H9 (cell line): ENCODE measurements at regions not wholly inside any gene's neighbourhood (a gene's known extent, or its start where the extent isn't known, plus 50 kb on each side); places are given as distances from the start of the nearest gene placed in this dataset.

Experiments used
- DNase-seq: peaks from one replicate; pipeline ENCODE4 v3.0.0-alpha.2; 2017
- H2AFZ ChIP-seq: one replicate; pipeline ENCODE4 v1.6.1; 2013; ENCODE audit warnings: mild to moderate bottlenecking, low read length, control low read depth, moderate library complexity
- H2AK5ac ChIP-seq: 2 replicates; pipeline ENCODE4 v1.6.1; 2013; ENCODE audit warnings: low read length, control low read depth, mixed read lengths; ENCODE audit not compliant: insufficient read length
- H2BK120ac ChIP-seq: one replicate; pipeline ENCODE4 v1.6.1; 2013; ENCODE audit warnings: low read depth, mild to moderate bottlenecking, low read length, control low read depth, inconsistent platforms; ENCODE audit not compliant: poor library complexity, severe bottlenecking
- H2BK12ac ChIP-seq: 2 replicates; pipeline ENCODE4 v1.6.1; 2013; ENCODE audit warnings: low read length, control low read depth, mixed read lengths, low read depth; ENCODE audit not compliant: insufficient read length
- H2BK15ac ChIP-seq: 2 replicates; pipeline ENCODE4 v1.6.1; 2013; ENCODE audit warnings: low read depth, low read length, control low read depth
- H2BK20ac ChIP-seq: one replicate; pipeline ENCODE4 v1.6.1; 2013; ENCODE audit warnings: low read depth, mild to moderate bottlenecking, low read length, control low read depth, inconsistent platforms; ENCODE audit not compliant: poor library complexity, severe bottlenecking
- H2BK5ac ChIP-seq: 2 replicates; pipeline ENCODE4 v1.6.1; 2013; ENCODE audit warnings: low read length, control low read depth, mixed read lengths; ENCODE audit not compliant: insufficient read length
- H3K14ac ChIP-seq: 2 replicates; pipeline ENCODE4 v1.6.1; 2013; ENCODE audit warnings: low read length, control low read depth; ENCODE audit not compliant: insufficient read depth
- H3K18ac ChIP-seq: 2 replicates; pipeline ENCODE4 v1.6.1; 2013; ENCODE audit warnings: low read depth, mild to moderate bottlenecking, mixed read lengths, low read length, control low read depth; ENCODE audit not compliant: insufficient read length
- H3K23ac ChIP-seq: 2 replicates; pipeline ENCODE4 v1.6.1; 2013; ENCODE audit warnings: low read length, control low read depth, mixed read lengths, low read depth; ENCODE audit not compliant: insufficient read length
- H3K23me2 ChIP-seq: 2 replicates; pipeline ENCODE4 v1.6.1; 2013; ENCODE audit warnings: low read depth, mild to moderate bottlenecking, mixed read lengths, low read length, control low read depth; ENCODE audit not compliant: insufficient read length, poor library complexity, severe bottlenecking
- H3K27ac ChIP-seq: 2 replicates; pipeline ENCODE4 v1.5.1; 2013; ENCODE audit warnings: low read length, control low read depth, mixed read lengths, low read depth; ENCODE audit not compliant: insufficient read length
- H3K27me3 ChIP-seq: 2 replicates; pipeline ENCODE4 v1.6.1; 2013; ENCODE audit warnings: low read length, control low read depth, inconsistent platforms; ENCODE audit not compliant: insufficient read depth
- H3K4ac ChIP-seq: 2 replicates; pipeline ENCODE4 v1.6.1; 2013; ENCODE audit warnings: low read depth, mild to moderate bottlenecking, control low read depth, inconsistent platforms, low read length, moderate library complexity
- H3K4me1 ChIP-seq: 2 replicates; pipeline ENCODE4 v1.6.1; 2013; ENCODE audit warnings: low read length, control low read depth, inconsistent platforms; ENCODE audit not compliant: insufficient read depth
- H3K4me2 ChIP-seq: 2 replicates; pipeline ENCODE4 v1.6.1; 2013; ENCODE audit warnings: low read length, control low read depth, mixed read lengths; ENCODE audit not compliant: insufficient read length, insufficient read depth
- H3K56ac ChIP-seq: 2 replicates; pipeline ENCODE4 v1.6.1; 2013; ENCODE audit warnings: low read depth, mild to moderate bottlenecking, mixed read lengths, low read length, control low read depth; ENCODE audit not compliant: insufficient read length
- H3K79me1 ChIP-seq: 2 replicates; pipeline ENCODE4 v1.6.1; 2013; ENCODE audit warnings: low read depth, mild to moderate bottlenecking, moderate library complexity, low read length, control low read depth, inconsistent platforms; ENCODE audit not compliant: insufficient read depth, poor library complexity, severe bottlenecking
- H3K79me2 ChIP-seq: 2 replicates; pipeline ENCODE4 v1.6.1; 2013; ENCODE audit warnings: low read length, control low read depth, inconsistent platforms; ENCODE audit not compliant: insufficient read depth
- H3K9ac ChIP-seq: 2 replicates; pipeline ENCODE4 v1.6.1; 2013; ENCODE audit warnings: low read length, control low read depth, mixed read lengths; ENCODE audit not compliant: insufficient read length; ENCODE audit errors: extremely low read depth
- H3K9me3 ChIP-seq: one replicate; pipeline ENCODE4 v1.6.1; 2013; ENCODE audit warnings: low read depth, low read length, inconsistent platforms; ENCODE audit not compliant: control insufficient read depth
- H3T11ph ChIP-seq: one replicate; pipeline ENCODE4 v1.6.1; 2013; ENCODE audit warnings: mild to moderate bottlenecking, low read length, control low read depth, inconsistent platforms
- H4K20me1 ChIP-seq: one replicate; pipeline ENCODE4 v1.6.1; 2013; ENCODE audit not compliant: control insufficient read depth, insufficient read length, insufficient read depth
- H4K5ac ChIP-seq: 2 replicates; pipeline ENCODE4 v1.6.1; 2013; ENCODE audit warnings: low read depth, mild to moderate bottlenecking, mixed read lengths, low read length, control low read depth; ENCODE audit not compliant: insufficient read length
- H4K8ac ChIP-seq: replicated peaks from 2 replicates; pipeline ENCODE4 v1.6.1; 2013; ENCODE audit warnings: low read length, control low read depth, mixed read lengths, low read depth; ENCODE audit not compliant: insufficient read length
- H4K91ac ChIP-seq: 2 replicates; pipeline ENCODE4 v1.6.1; 2013; ENCODE audit warnings: low read depth, mild to moderate bottlenecking, moderate library complexity, mixed read lengths, low read length, control low read depth; ENCODE audit not compliant: insufficient read length
- H3K27ac Mint-ChIP-seq, 3 experiments: 2 replicates in 2 of 3; 3 replicates in 1 of 3; pipeline ENCODE4 v1.8.0; 2020 to 2021; ENCODE audit warnings: mixed read lengths in 3 of 3, mild to moderate bottlenecking in 1 of 3, moderate library complexity in 1 of 3
- H3K27me3 Mint-ChIP-seq: 2 replicates; pipeline ENCODE4 v1.8.0; 2021; ENCODE audit warnings: low read depth, mild to moderate bottlenecking, moderate library complexity, mixed read lengths
- H3K36me3 Mint-ChIP-seq, 3 experiments: 2 replicates in 2 of 3; 3 replicates in 1 of 3; pipeline ENCODE4 v1.8.0; 2020 to 2021; ENCODE audit warnings: low read depth in 3 of 3, mixed read lengths in 3 of 3; ENCODE audit not compliant: insufficient read depth in 1 of 3
- H3K4me1 Mint-ChIP-seq, 2 experiments: 2 replicates each; pipeline ENCODE4 v1.8.0; 2020; ENCODE audit warnings: mixed read lengths in 2 of 2
- H3K4me3 Mint-ChIP-seq, 2 experiments: 2 replicates in 1 of 2; 3 replicates in 1 of 2; pipeline ENCODE4 v1.8.0; 2020 to 2021; ENCODE audit warnings: mild to moderate bottlenecking in 2 of 2, mixed read lengths in 2 of 2, moderate library complexity in 1 of 2
- H3K9me3 Mint-ChIP-seq, 2 experiments: 2 replicates in 1 of 2; 3 replicates in 1 of 2; pipeline ENCODE4 v1.8.0; 2020; ENCODE audit warnings: mild to moderate bottlenecking in 2 of 2, mixed read lengths in 2 of 2, moderate library complexity in 1 of 2
- CTCF ChIP-seq: fragments of 200-600 bp; sonication (generic); conservative IDR thresholded peaks from 3 replicates; pipeline ENCODE4 v1.8.0; 2021; ENCODE audit warnings: antibody characterized with exemption, mild to moderate bottlenecking
- WGBS: extraction: QIAGEN DNeasy Blood & Tissue Kit; methylation state at CpG from one replicate; pipeline ENCODE4 v1.1.7; 2013; ENCODE audit warnings: missing lambda C conversion rate, low lambda C conversion rate, mixed read lengths; ENCODE audit not compliant: insufficient read length; ENCODE audit errors: extremely low coverage; 5-methylcytosine and 5-hydroxymethylcytosine counted together

- Histone ChIP-seq H4K8ac (no peak overlapping the region), H2BK120ac (no peak overlapping the region), H2BK15ac (no peak overlapping the region), H2AK5ac (no peak overlapping the region), H3K27me3 (no peaks in the 10 kb centered on the region), H3K4ac (no peak overlapping the region), H3K79me2 (no peaks in the 10 kb centered on the region), H4K20me1 (no peaks in the 10 kb centered on the region), H3K4me2 (no peak overlapping the region), H3K14ac (no peak overlapping the region), H2BK12ac (no peak overlapping the region), H2BK5ac (no peak overlapping the region), H4K5ac (no peak overlapping the region), H3K23ac (no peak overlapping the region), H3K4me1 (no peaks in the 10 kb centered on the region; the same call in 1 of the 2 replicates), H3K9ac (no peak overlapping the region), H3K79me1 (no peaks in the 10 kb centered on the region), H3T11ph (no peak overlapping the region), H3K56ac (no peak overlapping the region), H3K9me3 (no peaks in the 10 kb centered on the region), H3K18ac (no peak overlapping the region), H2BK20ac (no peak overlapping the region), H3K27ac (no peak overlapping the region), H3K23me2 (no peaks in the 10 kb centered on the region), H2AFZ (no peak overlapping the region), H4K91ac (no peak overlapping the region)
- H3K9me3 Mint-ChIP-seq = peaks cover 4 to 7% of the 10 kb centered on the region in 2 experiments; a peak in 4 of 5 replicates
- no peaks in the 10 kb centered on the region for H3K36me3 Mint-ChIP-seq
- no peak for DNase-seq
- no peak overlapping the region for H3K4me3 Mint-ChIP-seq
- no peaks in the 10 kb centered on the region for H3K4me1 Mint-ChIP-seq
- no CpG with 5 or more reads among the region's 7 CpGs for WGBS
- H3K27ac Mint-ChIP-seq = no peak overlapping the region
- peaks cover 44% of the 10 kb centered on the region for H3K27me3 Mint-ChIP-seq
- TF ChIP-seq CTCF = no peak
Measured at GRCh38 chr14:28130610-28131284, 635.8 kb upstream of the FOXG1 start.
